ENCODE measurements at regions not wholly inside any gene's neighbourhood (a gene's known extent, or its start where the extent isn't known, plus 50 kb on each side); places are given as distances from the start of the nearest gene placed in this dataset.

GRCh38 chr2:19216676-19217602 is 141.5 kb downstream of the OSR1 start (continued):
- TF ChIP-seq HMG20A (CRISPR knock-in tag; conservative IDR thresholded peaks at IDR 0.05) (no peak), SNRNP70 (optimal IDR thresholded peaks at IDR 0.05; ENCODE audit: low read depth, low read length) (no peak)

GRCh38 chr2:19216238-19216637 is 142.2 kb downstream of the OSR1 start:
- H3K4me2 ChIP-seq (ENCODE audit: insufficient read depth, low read length) = no peak overlapping the region
- no peak for DNase-seq (ENCODE audit: extremely low read depth in 1 of 4, low spot score in 3 of 4)
- in situ Hi-C loops (cut with MboI) = no loop called here
- H2AFZ ChIP-seq (ENCODE audit: low read depth, low read length) = no peak overlapping the region
- H3K9me1 ChIP-seq (ENCODE audit: control insufficient read depth, insufficient read depth, low read length) = no peaks in the 10 kb centered on the region
- H3K27me3 ChIP-seq (ENCODE audit: control insufficient read depth in 2 of 2, insufficient read depth in 2 of 2, low read length in 2 of 2) = no peaks in the 10 kb centered on the region
- ChIA-PET POLR2A (no interaction called here), CTCF (ENCODE audit: low intra/inter-chr PET ratio) (no interaction called here)
- no peaks in the 10 kb centered on the region for H3K4me1 ChIP-seq (replicated peaks in 1 of 2; ENCODE audit: control insufficient read depth in 2 of 2, insufficient read depth in 2 of 2, low read length in 2 of 2)
- no TSS peak for BruUV-seq (replicated peaks)
- no peaks in the 10 kb centered on the region for H3K79me2 ChIP-seq (ENCODE audit: control insufficient read depth, insufficient read depth, low read length)
- no peaks in the 10 kb centered on the region for H3K9me3 ChIP-seq (replicated peaks; ENCODE audit: control insufficient read depth, insufficient read depth, low read depth, low read length)
- 0% methylated on average over 2 of the region's 2 CpGs for WGBS (ENCODE audit: insufficient coverage, low coverage, missing lambda C conversion rate)
- ATAC-seq = no peak
- no peak overlapping the region for H3K9ac ChIP-seq (ENCODE audit: insufficient read depth in 1 of 2, low read depth in 2 of 2, low read length in 2 of 2)
- H4K20me1 ChIP-seq (replicated peaks; ENCODE audit: control insufficient read depth, insufficient read depth, low read length) = no peaks in the 10 kb centered on the region
- no peaks in the 10 kb centered on the region for H3K36me3 ChIP-seq (ENCODE audit: control insufficient read depth, insufficient read depth, low read length)
- intact Hi-C loops (cut with micrococcal nuclease) = no loop called here
- no peak overlapping the region for H3K27ac ChIP-seq (ENCODE audit: extremely low read depth, low read depth, low read length)
- no peak for FAIRE-seq
- no peak overlapping the region for H3K4me3 ChIP-seq
- TF ChIP-seq ZNF398 (CRISPR knock-in tag; IDR thresholded peaks at IDR 0.05) (no peak), ZBTB12 (CRISPR knock-in tag; IDR thresholded peaks at IDR 0.05) (no peak), CREB3 (tag; conservative IDR thresholded peaks at IDR 0.05; ENCODE audit: low read depth) (no peak), TBL1XR1 (IDR thresholded peaks at IDR 0.05; ENCODE audit: low read length in 2 of 2) (no peak), KLF16 (IDR thresholded peaks at IDR 0.05) (no peak), ZNF175 (CRISPR knock-in tag; IDR thresholded peaks at IDR 0.05; ENCODE audit: low read depth) (no peak), ETV5 (CRISPR knock-in tag; IDR thresholded peaks at IDR 0.05; ENCODE audit: low read depth) (no peak), SLC30A9 (CRISPR knock-in tag; IDR thresholded peaks at IDR 0.05) (no peak), NR0B1 (IDR thresholded peaks at IDR 0.05; ENCODE audit: partially characterized antibody) (no peak), POLR3G (IDR thresholded peaks at IDR 0.05; ENCODE audit: extremely low read depth, insufficient read length, insufficient replicate concordance) (no peak), CREB5 (CRISPR knock-in tag; IDR thresholded peaks at IDR 0.05) (no peak), ZNF77 (CRISPR knock-in tag; IDR thresholded peaks at IDR 0.05) (no peak)
